ENCODE measurements at regions not wholly inside any gene's neighbourhood (a gene's known extent, or its start where the extent isn't known, plus 50 kb on each side); places are given as distances from the start of the nearest gene placed in this dataset.

DNA sequence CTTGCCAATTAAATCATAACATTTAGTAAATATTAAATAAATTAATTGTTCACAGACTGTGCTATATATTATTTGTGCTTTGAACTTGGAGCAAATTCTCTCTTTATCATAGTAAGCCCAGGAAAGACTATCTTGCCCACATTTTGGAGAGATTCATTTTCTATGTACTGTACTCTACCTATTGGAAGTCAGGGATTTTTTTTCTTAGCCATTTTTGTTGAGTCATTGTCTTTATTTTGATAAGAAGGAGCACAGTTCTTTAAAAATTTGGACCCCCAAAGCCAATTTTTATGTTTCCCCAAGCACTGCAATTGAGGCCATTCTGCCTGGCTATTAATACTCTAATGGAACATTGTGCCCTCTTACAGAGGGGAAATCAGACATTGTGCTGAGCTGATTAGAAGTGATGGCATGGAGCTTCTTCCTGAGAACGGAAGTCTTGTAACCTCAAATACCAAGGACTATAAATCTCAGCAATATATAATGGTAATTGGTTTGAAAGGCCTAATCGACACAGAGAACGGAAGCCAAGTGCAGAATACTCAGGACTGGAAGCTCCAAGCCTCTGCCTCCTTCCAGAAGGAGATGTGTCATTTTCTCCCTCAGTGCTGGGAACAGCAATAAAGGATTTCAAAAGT lies 188.8 kb upstream of the PAPPA start:
- no peak for TF ChIP-seq POLR2A (IDR thresholded peaks at IDR 0.05)
- TF ChIP-seq POLR2AphosphoS5 (IDR thresholded peaks at IDR 0.05): no peak
- TF ChIP-seq EP300 (IDR thresholded peaks at IDR 0.05): no peak
- Histone ChIP-seq H3K4me3 (no peak overlapping the region), H3K27me3 (no peaks in the 10 kb centered on the region), H3K4me1 (no peaks in the 10 kb centered on the region), H3K9me3 (peaks cover 0 to 5% (median 0%) of the 10 kb centered on the region in 4 donors), H3K27ac (no peak overlapping the region), H3K36me3 (no peaks in the 10 kb centered on the region)
- 59 to 79% methylated on average over 3 of the region's 3 CpGs for WGBS, 2 donors
- ATAC-seq (ENCODE audit: low FRiP score in 2 of 2): no peak
- no peak for DNase-seq

- no peak for TF ChIP-seq POLR2A (IDR thresholded peaks at IDR 0.05)
- TF ChIP-seq, protein P1, sequence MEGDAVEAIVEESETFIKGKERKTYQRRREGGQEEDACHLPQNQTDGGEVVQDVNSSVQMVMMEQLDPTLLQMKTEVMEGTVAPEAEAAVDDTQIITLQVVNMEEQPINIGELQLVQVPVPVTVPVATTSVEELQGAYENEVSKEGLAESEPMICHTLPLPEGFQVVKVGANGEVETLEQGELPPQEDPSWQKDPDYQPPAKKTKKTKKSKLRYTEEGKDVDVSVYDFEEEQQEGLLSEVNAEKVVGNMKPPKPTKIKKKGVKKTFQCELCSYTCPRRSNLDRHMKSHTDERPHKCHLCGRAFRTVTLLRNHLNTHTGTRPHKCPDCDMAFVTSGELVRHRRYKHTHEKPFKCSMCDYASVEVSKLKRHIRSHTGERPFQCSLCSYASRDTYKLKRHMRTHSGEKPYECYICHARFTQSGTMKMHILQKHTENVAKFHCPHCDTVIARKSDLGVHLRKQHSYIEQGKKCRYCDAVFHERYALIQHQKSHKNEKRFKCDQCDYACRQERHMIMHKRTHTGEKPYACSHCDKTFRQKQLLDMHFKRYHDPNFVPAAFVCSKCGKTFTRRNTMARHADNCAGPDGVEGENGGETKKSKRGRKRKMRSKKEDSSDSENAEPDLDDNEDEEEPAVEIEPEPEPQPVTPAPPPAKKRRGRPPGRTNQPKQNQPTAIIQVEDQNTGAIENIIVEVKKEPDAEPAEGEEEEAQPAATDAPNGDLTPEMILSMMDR (IDR thresholded peaks at IDR 0.05): no peak
- TF ChIP-seq EP300 (IDR thresholded peaks at IDR 0.05): no peak
- no peak for TF ChIP-seq POLR2AphosphoS5 (IDR thresholded peaks at IDR 0.05)
- Histone ChIP-seq H3K27ac (no peak overlapping the region), H3K4me3 (no peak overlapping the region), H3K27me3 (no peaks in the 10 kb centered on the region), H3K36me3 (no peaks in the 10 kb centered on the region), H3K4me1 (no peaks in the 10 kb centered on the region), H3K9me3 (peaks cover 0 to 5% (median 0%) of the 10 kb centered on the region in 4 donors)
- ATAC-seq (ENCODE audit: low FRiP score in 2 of 2) (no peak), DNase-seq (no peak)
- 58 to 73% methylated on average over 1 of the region's 1 CpG for WGBS, 2 donors
Observed at GRCh38 chr9:115966660-115967059, 186.9 kb upstream of the PAPPA start.

DNA sequence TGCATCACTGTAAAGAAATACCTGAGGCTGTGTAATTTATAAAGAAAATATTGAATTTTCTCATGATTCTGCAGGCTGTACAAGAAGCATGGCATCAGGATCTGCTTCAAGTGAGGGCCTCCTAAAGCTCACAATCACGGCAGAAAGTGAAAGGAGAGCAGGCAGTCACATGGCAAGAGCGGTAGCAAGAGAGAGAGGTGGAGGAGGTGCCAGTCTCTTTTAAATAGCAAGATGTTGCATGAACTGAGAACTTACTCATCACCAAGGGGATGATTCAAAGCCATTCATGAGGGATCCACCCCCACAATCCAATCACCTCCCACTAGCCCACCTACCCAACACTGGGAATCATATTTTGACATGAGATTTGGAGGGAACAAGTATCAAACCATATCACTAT lies 184.5 kb upstream of the PAPPA start:
- peaks cover 0 to 5% (median 0%) of the 10 kb centered on the region in 4 donors for H3K9me3 ChIP-seq
- DNase-seq: no peak
- TF ChIP-seq POLR2AphosphoS5 (IDR thresholded peaks at IDR 0.05): no peak
- no peak for TF ChIP-seq EP300 (IDR thresholded peaks at IDR 0.05)
- TF ChIP-seq, protein P1 (IDR thresholded peaks at IDR 0.05): no peak
- no peak for TF ChIP-seq POLR2A (IDR thresholded peaks at IDR 0.05)

GRCh38 chr9:115972362-115972761 lies 181.2 kb upstream of the PAPPA start:
- peaks cover 0 to 5% (median 0%) of the 10 kb centered on the region in 4 donors for H3K9me3 ChIP-seq
- H3K4me1 ChIP-seq: no peaks in the 10 kb centered on the region
- TF ChIP-seq, protein P1 (IDR thresholded peaks at IDR 0.05): no peak
- DNase-seq (no peak), ATAC-seq (ENCODE audit: low FRiP score in 2 of 2) (no peak)
- no peak overlapping the region for H3K27ac ChIP-seq
- no peaks in the 10 kb centered on the region for H3K36me3 ChIP-seq
- H3K27me3 ChIP-seq: no peaks in the 10 kb centered on the region
- no peak overlapping the region for H3K4me3 ChIP-seq

More for the DNA sequence above, 184.5 kb upstream of the PAPPA start:
- ATAC-seq (ENCODE audit: low FRiP score in 2 of 2): no peak
- H3K27ac ChIP-seq: no peak overlapping the region
- no peaks in the 10 kb centered on the region for H3K36me3 ChIP-seq
- no peaks in the 10 kb centered on the region for H3K27me3 ChIP-seq
- no peaks in the 10 kb centered on the region for H3K4me1 ChIP-seq
- H3K4me3 ChIP-seq: no peak overlapping the region
- WGBS, 2 donors: 68 to 69% methylated on average over 2 of the region's 2 CpGs

- no peak for ATAC-seq (ENCODE audit: low FRiP score in 2 of 2)
Observed at GRCh38 chr9:115972843-115973595, 180.6 kb upstream of the PAPPA start.

More at GRCh38 chr9:115972843-115973595, 180.6 kb upstream of the PAPPA start:
- whole genome bisulfite sequencing, 2 donors: 65 to 66% methylated on average over 2 of the region's 2 CpGs
- TF ChIP-seq POLR2A (IDR thresholded peaks at IDR 0.05) (no peak), POLR2AphosphoS5 (IDR thresholded peaks at IDR 0.05) (no peak), EP300 (IDR thresholded peaks at IDR 0.05) (no peak)
- TF ChIP-seq, protein P1 (IDR thresholded peaks at IDR 0.05): no peak
- Histone ChIP-seq H3K27me3 (no peaks in the 10 kb centered on the region), H3K9me3 (no peaks in the 10 kb centered on the region), H3K4me1 (no peaks in the 10 kb centered on the region), H3K36me3 (no peaks in the 10 kb centered on the region), H3K27ac (no peak overlapping the region), H3K4me3 (no peak overlapping the region)
- no peak for DNase-seq

Data from upper lobe of left lung (tissue), 6 donors.